ENCODE measurements at regions not wholly inside any gene's neighbourhood (a gene's known extent, or its start where the extent isn't known, plus 50 kb on each side); places are given as distances from the start of the nearest gene placed in this dataset.

- TF ChIP-seq ZBTB12 (CRISPR knock-in tag; IDR thresholded peaks at IDR 0.05) (no peak), ZSCAN29 (IDR thresholded peaks at IDR 0.05) (no peak), ZNF639 (CRISPR knock-in tag; conservative IDR thresholded peaks at IDR 0.05 in 1 of 2, IDR thresholded peaks at IDR 0.05 in 1 of 2) (no peak), CTCF (IDR thresholded peaks at IDR 0.05 in 2 of 3, conservative IDR thresholded peaks at IDR 0.05 in 1 of 3; ENCODE audit: insufficient read depth in 2 of 3, low read depth in 1 of 3, low read length in 3 of 3) (no peak), RNF2 (IDR thresholded peaks at IDR 0.05) (no peak), HNRNPLL (IDR thresholded peaks at IDR 0.05; ENCODE audit: low read depth, low read length, poor library complexity, severe bottlenecking) (no peak), E4F1 (CRISPR knock-in tag; IDR thresholded peaks at IDR 0.05; ENCODE audit: borderline replicate concordance) (no peak)
Observed at GRCh38 chrX:39462835-39463234, 634.9 kb downstream of the BCOR start.
